ENCODE measurements at regions not wholly inside any gene's neighbourhood (a gene's known extent, or its start where the extent isn't known, plus 50 kb on each side); places are given as distances from the start of the nearest gene placed in this dataset.

DNA sequence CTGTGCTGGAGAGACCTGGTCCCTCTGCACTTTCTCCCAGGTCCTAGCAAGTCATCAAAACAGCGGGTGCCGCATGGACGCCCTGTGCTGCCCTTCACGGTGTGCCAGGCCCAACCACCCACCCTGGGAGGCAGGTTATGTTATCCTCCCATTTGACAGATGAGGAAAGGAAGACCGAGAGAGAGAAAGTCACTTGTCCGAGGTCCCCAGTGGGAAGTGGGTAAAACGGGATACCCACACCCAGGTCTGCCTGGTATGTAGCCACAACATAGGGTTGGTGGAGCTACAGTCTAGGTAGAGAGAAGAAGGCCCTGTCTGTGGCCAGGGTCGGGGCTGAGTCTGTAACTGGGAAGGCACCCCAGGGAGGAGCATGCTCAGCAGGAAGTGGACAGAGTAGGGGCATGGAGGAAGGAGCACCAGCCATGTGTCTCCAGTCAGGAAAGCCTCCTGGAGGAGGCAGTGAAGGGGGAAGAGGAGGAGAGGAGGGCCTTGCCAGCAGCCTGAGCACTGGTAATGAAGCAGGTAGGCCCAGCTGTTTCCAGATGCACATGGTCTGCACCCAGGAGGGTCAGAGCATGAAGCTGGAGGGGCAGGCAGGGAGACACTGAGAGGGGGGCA is 98.4 kb downstream of the ZFP36L2 start:
- no peak for DNase-seq

DNA sequence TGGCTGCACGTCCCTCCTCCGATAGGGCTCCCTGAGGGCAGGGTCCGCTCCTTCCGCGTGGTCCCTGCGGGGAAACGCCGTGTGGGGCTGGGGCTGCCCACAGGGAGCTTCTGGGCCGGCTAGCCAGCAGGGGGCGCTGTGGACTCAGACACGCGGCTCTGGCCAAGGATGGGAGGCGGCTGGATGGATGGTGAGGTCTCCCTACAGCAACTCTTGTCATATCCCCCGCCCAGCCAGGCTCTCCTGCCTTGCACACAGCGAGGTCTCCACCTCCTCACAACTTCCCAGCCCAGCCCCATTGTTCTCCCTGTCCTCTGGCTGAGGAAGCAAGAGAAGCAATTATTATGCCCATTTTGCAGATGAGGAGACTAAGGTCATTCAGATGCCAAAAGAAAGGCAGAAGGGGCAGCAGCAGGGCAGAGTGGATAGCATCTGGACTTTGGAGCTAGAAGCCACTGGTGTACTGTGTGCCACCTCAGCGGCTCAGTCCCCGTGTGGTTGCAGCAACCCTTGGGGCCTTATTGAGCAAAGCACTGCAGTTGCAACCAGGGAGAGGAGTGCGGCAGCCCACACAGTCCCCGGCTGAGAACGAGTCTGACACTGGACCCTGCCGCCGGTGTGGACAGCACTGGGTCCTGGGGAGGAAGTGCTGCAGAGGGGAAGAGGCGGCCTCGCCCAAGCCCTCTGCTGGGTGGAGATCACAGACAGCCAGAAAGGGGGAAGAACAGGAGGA is 99.0 kb downstream of the ZFP36L2 start:
- no peak for DNase-seq

DNA sequence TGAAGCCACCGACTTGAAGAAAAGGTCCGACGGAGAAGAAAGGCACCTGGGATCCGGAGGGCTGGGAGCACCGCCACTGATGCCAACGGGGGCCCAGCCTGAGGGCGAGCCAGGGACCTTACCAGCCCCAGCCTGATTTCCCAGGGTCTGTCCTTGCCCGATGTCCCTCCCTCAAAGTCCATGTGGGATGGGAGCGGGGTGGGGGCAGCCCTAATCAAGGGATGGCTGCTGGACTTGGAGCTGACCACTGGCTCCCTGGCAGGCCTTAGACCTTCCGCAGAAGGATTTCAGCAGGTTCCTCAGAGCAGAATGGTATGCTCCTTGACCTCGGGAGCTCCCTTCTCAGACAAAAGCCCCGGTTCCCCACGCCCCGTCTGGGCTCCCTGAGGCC is 99.6 kb downstream of the ZFP36L2 start:
- DNase-seq = no peak

DNA sequence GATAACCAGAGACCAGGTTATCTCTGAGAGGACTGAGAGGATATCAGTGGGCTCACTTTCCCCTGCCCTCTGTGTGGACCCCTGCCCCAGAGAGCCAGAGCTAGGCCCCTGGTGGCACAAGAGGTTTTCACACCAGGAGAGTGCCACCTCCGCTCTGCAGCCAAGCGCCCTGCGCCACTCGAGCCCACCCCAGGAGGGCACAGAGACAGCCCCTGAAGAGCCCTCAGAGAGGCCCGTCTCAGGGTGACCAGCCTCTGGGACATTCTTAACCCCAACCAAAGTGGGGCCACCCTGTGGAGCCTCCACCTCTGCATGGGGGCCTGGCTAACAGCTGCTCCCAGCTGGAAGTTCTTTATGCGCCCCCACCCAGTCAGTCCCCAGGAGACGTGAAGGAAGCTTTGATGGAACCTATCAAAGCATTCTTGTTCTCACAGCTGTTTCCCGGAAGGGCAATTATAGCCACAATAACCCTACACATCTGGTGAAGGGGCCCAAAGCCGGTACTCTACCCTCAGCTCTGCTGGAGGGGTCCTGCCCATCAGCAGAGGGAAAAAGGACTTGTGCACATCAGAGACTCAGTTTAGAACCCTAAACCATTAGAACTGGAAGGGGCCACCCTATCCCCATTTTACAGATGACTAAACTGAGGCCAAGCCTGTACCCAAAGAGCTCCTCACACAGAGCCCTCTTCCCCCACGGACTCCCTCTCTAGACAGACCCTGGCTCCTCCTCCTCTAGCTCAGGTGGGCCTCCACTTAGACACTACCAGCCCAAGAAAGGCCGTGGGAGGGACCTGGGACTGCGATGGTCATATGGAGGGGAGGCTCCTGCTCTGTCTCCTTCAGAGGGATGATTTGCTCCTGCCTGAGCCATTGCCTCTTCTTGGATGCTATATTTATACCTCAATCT is 101.1 kb downstream of the ZFP36L2 start:
- DNase-seq = no peak

DNA sequence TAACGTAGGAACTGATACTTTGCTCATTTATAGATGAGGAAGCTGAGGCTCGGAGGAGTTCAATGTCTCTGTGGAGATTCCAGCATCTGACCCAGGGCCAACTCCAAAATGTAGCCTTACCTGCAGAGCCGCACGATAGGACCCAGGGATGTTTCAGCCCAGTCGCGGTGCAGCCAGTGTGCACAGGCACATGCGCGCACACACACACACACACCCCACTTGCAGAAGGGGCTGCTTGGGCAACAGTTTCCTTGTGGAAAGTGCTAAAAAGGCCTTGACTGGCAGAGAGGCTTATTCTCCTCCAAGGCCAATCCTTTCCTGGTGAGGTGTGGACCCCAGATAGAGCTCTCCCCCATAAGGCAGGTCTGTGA is 101.7 kb downstream of the ZFP36L2 start:
- DNase-seq = no peak

DNA sequence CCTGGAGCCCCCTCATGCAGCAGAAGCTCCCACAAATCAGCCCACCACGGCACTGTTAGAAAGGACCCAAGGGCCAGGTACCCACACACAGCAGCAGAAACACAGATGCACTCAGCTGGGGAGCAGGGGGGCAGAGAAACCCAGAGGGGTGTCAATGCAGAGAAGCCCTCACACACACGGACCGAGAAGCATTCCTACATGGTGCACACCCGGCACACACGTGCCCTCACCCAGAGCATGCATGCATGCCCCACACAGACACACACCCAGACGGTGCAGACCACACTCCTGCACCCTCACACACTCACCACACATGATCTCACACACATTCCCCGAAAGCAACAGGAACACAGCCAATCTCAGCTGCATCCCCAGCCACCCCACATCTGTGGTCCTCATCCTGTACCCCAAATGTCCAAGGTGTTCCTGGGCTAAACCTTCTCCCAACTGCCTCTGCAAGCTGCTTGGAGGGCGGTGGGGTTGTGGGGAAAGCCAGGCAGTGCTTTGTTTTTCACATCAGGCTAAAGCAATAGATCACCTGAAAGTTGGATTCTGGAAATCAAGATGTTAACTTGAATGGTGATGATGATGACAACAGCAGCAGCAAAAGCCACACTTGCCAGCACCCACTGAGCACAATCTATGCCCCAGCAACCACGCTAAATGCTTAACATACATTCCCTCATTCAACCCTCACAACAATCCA is 102.3 kb downstream of the ZFP36L2 start:
- no peak for DNase-seq

DNA sequence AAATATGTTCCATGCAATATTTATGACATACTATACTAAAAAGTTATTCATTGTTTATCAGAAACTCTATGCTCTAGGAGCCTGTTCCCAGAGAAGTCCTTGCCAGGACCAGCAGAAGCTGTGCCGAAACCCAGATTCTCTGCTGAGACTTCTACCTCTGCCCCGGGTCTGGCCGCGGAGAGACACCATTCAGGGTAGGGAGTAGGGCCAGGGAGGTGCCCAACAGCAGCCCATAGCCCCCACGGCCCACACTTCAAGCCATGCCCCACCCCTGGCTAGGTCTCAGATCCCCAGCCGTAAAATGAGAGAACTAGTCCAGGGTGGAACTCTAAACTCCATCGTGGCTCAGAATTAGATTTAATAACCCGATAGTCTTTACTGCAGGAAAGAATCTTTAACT is 102.9 kb downstream of the ZFP36L2 start:
- no peak for DNase-seq

DNA sequence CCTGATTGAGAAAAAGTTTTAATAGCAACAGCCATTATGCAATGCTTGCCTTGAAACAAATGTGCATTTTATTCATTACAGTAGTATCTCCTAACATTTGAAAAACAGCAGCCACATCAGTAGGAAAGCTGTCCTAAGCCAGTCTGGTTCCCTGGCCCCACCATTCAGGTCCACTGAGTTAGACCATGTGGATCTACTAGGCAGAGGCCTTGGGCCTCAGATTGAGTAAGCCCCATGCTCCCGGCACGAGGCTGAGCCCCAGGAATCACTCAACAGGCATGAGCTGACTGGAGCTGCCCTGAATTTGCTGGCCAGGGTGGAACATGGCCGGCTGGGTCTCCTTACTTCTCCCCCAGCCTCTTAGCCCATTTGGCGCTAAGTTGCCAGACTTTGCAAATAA is 103.4 kb downstream of the ZFP36L2 start:
- DNase-seq = no peak

DNA sequence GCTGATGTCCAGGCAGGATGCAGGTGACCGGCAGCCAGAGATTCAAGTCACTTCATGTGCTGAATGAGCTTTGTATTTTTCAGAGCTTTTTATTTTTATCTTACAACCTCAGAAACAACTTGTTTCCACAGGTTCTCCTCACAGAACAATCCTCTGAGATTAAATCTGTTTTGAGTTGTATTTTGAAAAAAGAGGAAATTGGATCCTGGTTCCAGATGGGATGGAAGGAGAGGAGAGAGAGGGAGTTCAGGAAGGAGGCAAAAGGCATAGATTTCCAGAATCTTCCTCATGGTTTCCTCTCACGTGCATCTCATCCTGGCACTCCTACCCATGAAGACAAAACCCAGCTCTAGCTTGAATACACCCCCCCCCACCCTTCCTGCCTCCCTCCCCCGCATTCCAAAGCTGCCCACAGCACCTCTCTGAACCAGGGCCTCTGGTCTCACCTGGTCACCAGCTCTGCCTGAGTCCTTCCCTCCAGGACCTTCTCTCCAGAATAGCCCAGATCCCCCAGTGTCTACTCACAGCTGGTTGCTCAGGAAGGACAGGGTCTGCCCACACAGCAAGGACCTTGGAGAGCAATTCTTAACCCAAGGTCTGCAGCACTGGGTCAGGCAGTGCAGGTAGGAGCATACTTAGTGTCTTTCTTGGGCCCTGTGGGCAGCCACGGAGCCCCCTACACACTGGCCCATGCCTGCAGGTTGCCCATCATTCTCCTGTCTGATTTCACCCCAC is 104.7 kb downstream of the ZFP36L2 start:
- DNase-seq = peak; percentile 63

DNA sequence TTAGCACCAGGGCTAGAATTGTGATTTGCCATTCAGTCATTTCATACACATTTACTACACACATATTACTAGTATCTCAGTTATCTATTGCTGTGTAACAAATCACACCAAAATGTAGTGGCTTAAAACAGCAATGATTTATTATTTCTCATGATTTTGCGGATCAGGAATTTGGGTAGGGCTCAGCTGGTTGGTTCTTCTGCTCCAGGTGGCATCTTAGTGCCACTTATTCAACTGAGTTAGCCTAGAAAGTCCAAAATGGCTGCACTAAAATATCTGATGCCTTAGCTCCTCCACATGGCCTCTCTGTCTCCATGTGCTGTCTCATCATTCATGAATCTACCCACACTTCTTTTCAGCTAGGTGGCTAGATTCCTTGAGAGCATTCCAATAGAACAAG is 107.1 kb downstream of the ZFP36L2 start:
- DNase-seq = no peak

DNA sequence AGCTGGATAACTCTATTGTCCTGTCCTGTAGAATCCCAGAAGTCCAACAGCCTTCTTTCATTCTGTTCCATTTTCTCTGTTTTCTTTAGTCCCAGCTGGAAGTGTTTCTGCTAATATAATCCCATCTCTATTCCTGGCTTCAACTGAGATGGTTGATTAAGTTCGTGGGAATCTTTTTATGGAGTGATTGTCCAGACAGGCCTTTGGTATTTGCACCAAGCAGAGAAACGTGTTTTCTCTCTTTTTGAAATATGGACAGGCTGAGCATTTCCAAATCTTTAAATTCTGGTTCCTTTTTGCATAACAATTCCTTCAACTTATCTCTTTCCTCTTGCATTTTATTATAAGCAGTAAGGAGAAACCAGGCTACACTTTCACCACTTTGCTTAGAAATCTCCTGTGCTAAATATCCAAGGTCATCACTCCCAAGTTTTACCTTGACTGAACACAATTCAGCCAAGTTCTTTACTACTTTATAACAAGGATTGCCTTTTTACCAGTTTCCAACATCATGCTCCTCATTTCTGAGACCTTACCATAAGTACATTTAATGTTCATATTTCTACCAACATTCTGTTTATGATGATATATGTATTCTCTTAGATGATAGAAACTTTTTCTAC is 108.8 kb downstream of the ZFP36L2 start:
- DNase-seq = no peak

DNA sequence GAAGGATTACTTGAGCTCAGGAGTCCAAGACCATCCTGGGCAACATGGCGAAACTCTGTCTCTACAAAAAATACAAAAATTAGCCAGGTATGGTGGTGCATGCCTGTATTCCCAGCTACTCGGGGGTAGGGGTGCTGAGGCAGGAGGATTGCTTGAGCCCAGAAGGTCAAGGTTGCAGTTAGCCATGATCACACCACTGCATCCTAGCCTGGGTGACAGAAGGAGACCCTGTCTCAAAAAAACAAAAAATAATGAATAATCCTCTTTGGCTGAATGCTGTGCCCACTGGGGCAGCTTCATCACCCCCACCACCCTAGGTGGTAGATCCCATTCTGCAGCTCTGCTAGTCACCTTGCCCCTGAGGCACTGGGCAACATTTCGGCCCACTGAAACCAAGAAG is 109.4 kb downstream of the ZFP36L2 start:
- no peak for DNase-seq

DNA sequence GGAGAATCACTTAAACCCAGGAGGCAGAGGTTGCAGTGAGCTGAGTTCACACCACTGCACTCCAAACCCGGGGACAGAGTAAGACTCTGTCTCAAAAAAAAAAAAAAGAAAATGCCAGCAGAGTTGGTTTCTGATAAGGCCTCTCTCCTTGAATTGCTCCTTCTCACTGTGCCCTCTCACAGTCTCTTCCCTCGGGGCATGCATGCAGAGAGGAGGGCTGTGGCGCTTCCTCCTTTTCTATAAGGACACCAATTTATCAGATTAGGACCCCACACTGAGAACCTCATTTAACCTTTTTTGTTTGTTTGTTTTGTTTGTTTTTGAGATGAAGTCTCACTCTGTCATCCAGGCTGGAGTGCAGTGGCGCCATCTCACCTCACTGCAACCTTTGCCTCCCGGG is 110.5 kb downstream of the ZFP36L2 start:
- no peak for DNase-seq

DNA sequence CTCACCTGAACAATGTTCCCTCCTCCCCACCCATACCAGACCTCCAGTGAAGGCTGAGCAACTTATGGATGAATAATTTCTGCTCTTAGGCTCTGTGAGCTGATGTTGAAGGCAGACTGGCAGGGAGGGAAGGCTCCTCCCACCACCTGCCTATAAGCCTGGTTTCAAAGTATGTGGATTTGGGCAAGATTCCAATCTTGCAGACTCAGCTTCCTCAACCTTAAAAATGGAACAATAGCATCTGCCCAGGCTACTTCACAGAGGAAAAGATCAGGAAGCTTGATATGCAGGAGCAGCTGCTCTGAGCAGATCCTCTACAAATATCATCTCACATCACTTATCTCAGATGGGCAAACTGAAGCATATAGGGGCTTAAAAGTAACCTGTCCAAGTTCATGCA is 112.2 kb downstream of the ZFP36L2 start:
- no peak for DNase-seq

DNA sequence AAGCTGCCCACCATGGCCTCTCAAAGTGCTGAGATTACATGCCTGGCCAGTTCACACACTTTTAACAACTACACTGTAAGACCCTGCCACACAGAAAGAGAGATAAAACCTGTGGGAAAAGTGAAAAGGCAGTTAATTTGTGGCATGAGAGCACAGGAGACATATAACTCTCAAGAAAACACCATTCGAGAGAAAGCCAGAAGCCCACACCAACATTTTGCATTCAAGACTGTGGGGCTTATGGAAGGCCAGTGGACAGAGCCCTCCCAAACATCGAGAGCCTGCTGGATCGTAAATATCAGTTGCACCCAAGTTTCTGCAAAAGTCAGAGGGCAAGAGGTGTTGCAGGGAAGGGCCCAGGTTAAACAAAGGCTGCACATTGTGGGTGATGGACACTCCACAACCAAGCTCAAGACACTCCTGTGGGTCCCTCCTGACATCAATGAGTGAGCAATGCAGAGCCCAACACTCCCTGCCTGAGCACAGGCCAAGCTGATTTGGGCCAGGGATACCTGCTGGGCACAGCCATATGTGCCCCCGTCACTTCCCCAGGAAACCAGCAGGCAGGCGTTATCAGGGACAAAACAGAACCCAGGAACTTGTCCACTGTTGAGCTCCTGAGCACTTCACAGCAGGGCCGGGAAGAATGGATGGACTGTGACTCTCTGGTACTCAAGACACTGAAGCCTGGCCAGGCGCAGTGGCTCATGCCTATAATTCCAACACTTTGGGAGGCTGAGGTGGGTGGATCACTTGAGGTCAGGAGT is 114.4 kb downstream of the ZFP36L2 start:
- no peak for DNase-seq

DNA sequence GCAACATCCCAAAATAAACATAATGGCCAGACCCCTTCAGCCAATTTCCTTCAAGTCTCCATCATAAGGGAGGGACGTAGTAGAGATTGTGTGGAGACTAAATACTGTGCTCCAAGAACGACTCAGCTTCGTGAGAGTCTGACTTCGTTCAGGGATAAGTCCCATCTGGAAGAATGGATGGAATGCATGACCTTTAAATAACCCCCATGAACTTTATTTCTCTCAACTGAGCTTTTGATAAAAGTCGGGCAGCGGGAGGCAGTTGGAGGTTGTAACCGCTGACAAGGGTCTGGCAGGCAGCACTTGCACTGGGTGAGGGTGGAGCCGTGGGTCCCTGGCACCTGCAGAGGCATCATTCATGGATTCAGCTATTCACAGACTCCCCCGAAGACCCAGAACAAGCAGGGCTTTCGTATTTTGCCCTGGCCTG is 115.9 kb downstream of the ZFP36L2 start:
- peak; percentile 64 for DNase-seq

DNA sequence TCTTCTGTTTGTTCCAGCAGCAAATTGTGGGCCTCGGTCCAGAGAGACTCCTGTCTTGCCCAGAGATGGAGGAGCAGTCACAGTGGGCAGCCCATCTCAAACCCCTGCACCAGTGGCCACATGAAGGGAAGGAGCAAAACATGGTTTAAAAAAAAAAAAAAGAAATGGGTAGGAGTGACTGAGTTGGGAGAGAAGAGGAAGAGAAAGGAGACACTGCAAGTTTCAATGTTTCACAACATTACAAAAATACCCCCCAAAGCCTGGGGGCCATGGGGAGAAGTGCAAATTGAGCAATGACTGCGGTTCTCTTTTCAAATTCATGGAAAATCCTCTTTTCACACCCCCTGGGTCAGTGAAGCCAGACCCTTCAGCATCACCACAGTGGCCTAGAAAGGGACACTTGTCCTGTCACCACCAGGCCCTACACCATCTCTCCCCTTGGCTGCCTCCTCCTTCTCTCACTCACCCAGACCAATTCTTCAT is 117.1 kb downstream of the ZFP36L2 start:
- no peak for DNase-seq

DNA sequence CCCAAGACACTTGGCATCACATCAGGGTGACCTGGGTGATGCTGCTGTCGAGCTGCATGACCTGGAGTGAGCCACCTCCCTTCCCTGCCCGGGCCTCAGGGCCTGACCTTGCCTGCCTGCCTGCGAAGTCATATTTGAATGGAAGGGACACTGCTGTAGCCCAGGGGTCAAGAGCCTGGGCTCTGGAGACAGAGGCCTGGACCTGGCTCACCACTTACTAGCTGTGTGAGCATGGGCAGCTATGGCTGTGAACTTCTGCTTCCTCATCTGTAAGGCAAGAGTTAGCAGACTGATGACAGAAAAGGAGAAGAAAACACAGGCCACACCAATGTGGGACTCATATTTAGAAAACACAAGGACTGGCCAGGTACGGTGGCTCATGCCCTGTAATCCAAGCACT is 118.7 kb downstream of the ZFP36L2 start:
- no peak for DNase-seq

DNA sequence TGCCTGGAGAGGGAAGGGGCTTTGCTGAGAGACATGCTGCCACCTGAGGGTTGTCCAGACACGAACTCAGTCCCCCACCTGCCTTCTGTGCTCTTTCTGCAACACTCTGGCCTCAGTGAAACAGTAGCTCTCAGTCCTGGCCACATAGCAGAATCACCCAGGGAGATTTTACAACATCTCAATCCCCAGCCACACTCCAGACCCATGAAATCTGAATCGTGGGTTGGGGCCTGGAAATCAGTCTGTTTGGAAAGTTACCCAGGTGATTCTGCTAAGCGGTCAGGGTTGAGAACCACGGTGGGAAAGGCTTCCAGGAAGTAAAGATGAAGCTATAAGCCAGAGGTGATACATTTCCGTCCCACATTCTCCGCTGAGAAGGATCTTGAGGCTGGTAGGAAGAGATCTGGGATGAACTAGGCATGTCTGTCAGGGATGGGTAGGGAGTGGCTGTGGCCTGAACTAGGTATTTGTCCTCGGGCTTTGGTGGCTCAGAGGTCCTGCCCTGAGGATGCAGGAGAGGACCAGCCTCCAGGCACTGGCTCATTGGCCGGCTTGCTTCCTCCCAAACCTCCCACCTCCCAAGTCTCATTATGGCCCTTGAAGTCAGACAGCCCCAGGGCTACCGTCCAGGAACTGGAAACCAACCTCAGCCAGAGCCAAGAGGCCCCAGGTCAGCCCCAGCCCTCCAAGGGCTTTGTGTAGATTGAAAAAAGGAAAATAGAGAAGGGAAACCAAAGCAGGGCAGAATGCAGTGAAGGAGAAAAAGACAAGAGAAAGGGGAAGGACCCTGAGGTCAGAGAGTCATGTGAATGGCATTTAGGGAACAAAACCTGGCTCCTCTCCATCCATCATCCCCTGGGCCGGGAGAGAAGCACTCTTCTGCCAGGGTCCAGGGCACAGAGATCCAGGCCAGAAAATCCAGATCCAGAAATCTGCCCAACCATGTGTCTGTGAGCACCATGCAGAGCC is 119.6 kb downstream of the ZFP36L2 start:
- DNase-seq = no peak

All from skin of body (tissue), 1 donor.